OCI-LY1 (cell line): ENCODE measurements at regions not wholly inside any gene's neighbourhood (a gene's known extent, or its start where the extent isn't known, plus 50 kb on each side); places are given as distances from the start of the nearest gene placed in this dataset.

ENCODE experiments used
- H2AFZ ChIP-seq: fragments of 200-600 bp; sonication (generic), shearing (Covaris generic); 2 replicates; pipeline ENCODE4 v1.6.0; 2014; ENCODE audit warnings: antibody characterized with exemption, mild to moderate bottlenecking, low read length
- H3F3A ChIP-seq: fragments of 200-600 bp; sonication (generic), shearing (Covaris generic); 2 replicates; pipeline ENCODE4 v1.6.0; 2014; ENCODE audit warnings: mild to moderate bottlenecking, antibody characterized with exemption, low read length, moderate library complexity; ENCODE audit not compliant: insufficient read depth
- H3K27ac ChIP-seq: fragments of 200-600 bp; sonication (generic); 2 replicates; pipeline ENCODE4 v1.5.1; 2014; ENCODE audit warnings: low read length, mixed run types, mild to moderate bottlenecking, low read depth; ENCODE audit not compliant: poor library complexity, severe bottlenecking
- H3K27me3 ChIP-seq: fragments of 200-600 bp; sonication (generic); 2 replicates; pipeline ENCODE4 v1.6.0; 2014; ENCODE audit warnings: antibody characterized with exemption, mild to moderate bottlenecking, low read length, moderate library complexity; ENCODE audit not compliant: insufficient read depth
- H3K36me3 ChIP-seq: fragments of 200-600 bp; sonication (generic); 2 replicates; pipeline ENCODE4 v1.6.1; 2014; ENCODE audit warnings: mild to moderate bottlenecking, antibody characterized with exemption, low read length, moderate library complexity, mixed read lengths; ENCODE audit not compliant: insufficient read depth
- H3K4me1 ChIP-seq: fragments of 200-600 bp; sonication (generic); 2 replicates; pipeline ENCODE4 v1.5.1; 2014; ENCODE audit warnings: mild to moderate bottlenecking, low read length, moderate library complexity; ENCODE audit not compliant: insufficient read depth, severe bottlenecking
- H3K4me2 ChIP-seq: fragments of 200-600 bp; sonication (generic), shearing (Covaris generic); 2 replicates; pipeline ENCODE4 v1.6.1; 2014; ENCODE audit warnings: low read length
- H3K4me3 ChIP-seq: fragments of 200-600 bp; sonication (generic); 2 replicates; pipeline ENCODE4 v1.5.1; 2014; ENCODE audit warnings: low read length, low read depth, mild to moderate bottlenecking, mixed read lengths; ENCODE audit not compliant: poor library complexity, severe bottlenecking
- H3K79me2 ChIP-seq: fragments of 200-600 bp; shearing (Covaris generic); 2 replicates; pipeline ENCODE4 v1.6.1; 2016; ENCODE audit warnings: mixed run types, low read length, mixed read lengths; ENCODE audit not compliant: insufficient read depth
- H3K9ac ChIP-seq: fragments of 200-600 bp; sonication (generic), shearing (Covaris generic); 2 replicates; pipeline ENCODE4 v1.6.1; 2014; ENCODE audit warnings: mild to moderate bottlenecking, low read length, mixed read lengths
- H3K9me2 ChIP-seq: fragments of 200-600 bp; sonication (generic), shearing (Covaris generic); 2 replicates; pipeline ENCODE4 v1.6.1; 2014; ENCODE audit warnings: low read depth, mild to moderate bottlenecking, low read length, mixed read lengths
- H3K9me3 ChIP-seq: fragments of 200-600 bp; shearing (Covaris generic); 2 replicates; pipeline ENCODE4 v1.6.1; 2014; ENCODE audit warnings: low read length, mixed read lengths
- H4K20me1 ChIP-seq: fragments of 200-600 bp; sonication (generic), shearing (Covaris generic); 2 replicates; pipeline ENCODE4 v1.6.0; 2016; ENCODE audit warnings: mild to moderate bottlenecking, low read length; ENCODE audit not compliant: insufficient read depth
- EZH2 ChIP-seq: fragments of 200-600 bp; sonication (generic), shearing (Covaris generic); IDR thresholded peaks from 2 replicates; pipeline ENCODE4 v1.8.0; 2017; ENCODE audit warnings: borderline replicate concordance, mixed run types, mild to moderate bottlenecking, antibody characterized with exemption, low read length, moderate library complexity, mixed read lengths
- TF ChIP-seq, protein P1 (sequence below): fragments of 200-600 bp; sonication (generic), shearing (Covaris generic); IDR thresholded peaks from 2 replicates; pipeline ENCODE4 v1.5.1; 2017; ENCODE audit warnings: mild to moderate bottlenecking, antibody characterized with exemption, low read length, moderate library complexity, mixed read lengths

DNA sequence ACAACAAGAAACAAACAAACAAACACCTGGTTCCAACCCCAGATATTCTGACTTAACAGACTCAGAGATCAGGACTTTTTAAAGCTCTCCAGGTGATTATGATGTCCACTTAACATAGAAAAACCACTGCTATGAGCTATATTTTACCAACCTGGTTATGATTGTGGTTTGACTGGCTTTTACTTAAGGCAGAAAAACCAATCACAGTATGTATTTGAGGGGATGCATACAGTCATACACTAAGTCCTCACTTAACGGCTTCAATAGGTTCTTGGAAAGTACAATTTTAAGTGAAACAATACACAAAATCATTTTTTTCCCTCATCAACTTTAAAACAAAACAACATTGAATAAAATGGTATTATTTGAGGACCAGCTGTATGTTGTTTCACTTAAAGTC, 393.6 kb downstream of the ZEB2 start:
- H3K4me2 ChIP-seq, result no peak overlapping the region
- H3K4me1 ChIP-seq, result no peaks in the 10 kb centered on the region
- no peak overlapping the region for H3K9ac ChIP-seq
- no peaks in the 10 kb centered on the region for H3F3A ChIP-seq
- H4K20me1 ChIP-seq, result no peaks in the 10 kb centered on the region
- H3K36me3 ChIP-seq, result peaks cover 11% of the 10 kb centered on the region; the same call in 1 of the 2 replicates
- H3K4me3 ChIP-seq, result no peak overlapping the region
- H3K27me3 ChIP-seq, result no peaks in the 10 kb centered on the region
- TF ChIP-seq EZH2, result no peak
- TF ChIP-seq, protein P1, sequence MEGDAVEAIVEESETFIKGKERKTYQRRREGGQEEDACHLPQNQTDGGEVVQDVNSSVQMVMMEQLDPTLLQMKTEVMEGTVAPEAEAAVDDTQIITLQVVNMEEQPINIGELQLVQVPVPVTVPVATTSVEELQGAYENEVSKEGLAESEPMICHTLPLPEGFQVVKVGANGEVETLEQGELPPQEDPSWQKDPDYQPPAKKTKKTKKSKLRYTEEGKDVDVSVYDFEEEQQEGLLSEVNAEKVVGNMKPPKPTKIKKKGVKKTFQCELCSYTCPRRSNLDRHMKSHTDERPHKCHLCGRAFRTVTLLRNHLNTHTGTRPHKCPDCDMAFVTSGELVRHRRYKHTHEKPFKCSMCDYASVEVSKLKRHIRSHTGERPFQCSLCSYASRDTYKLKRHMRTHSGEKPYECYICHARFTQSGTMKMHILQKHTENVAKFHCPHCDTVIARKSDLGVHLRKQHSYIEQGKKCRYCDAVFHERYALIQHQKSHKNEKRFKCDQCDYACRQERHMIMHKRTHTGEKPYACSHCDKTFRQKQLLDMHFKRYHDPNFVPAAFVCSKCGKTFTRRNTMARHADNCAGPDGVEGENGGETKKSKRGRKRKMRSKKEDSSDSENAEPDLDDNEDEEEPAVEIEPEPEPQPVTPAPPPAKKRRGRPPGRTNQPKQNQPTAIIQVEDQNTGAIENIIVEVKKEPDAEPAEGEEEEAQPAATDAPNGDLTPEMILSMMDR, result no peak
- H3K79me2 ChIP-seq, result no peaks in the 10 kb centered on the region
- H3K9me3 ChIP-seq, result no peaks in the 10 kb centered on the region
- H2AFZ ChIP-seq, result no peak overlapping the region
- no peak overlapping the region for H3K27ac ChIP-seq
- H3K9me2 ChIP-seq, result no peaks in the 10 kb centered on the region

DNA sequence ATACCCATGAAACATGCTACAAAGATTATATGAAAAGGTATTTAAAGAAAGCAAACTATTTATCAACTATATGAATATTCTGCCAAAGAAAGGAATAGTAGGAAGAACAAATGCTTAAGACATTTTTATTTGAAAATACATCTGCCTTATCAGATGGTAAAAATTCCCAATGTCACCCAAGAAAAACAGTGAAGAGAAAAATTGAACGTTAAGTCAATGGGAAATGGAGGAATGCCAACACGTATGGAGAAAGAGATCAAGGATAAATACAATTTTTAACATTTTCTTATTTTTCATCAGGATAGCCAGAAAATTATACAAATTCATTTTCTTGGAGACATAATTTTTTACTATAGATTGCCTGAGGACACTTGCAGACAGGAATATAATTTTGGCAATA, 394.2 kb downstream of the ZEB2 start:
- TF ChIP-seq, protein P1, result no peak
- no peak for TF ChIP-seq EZH2

DNA sequence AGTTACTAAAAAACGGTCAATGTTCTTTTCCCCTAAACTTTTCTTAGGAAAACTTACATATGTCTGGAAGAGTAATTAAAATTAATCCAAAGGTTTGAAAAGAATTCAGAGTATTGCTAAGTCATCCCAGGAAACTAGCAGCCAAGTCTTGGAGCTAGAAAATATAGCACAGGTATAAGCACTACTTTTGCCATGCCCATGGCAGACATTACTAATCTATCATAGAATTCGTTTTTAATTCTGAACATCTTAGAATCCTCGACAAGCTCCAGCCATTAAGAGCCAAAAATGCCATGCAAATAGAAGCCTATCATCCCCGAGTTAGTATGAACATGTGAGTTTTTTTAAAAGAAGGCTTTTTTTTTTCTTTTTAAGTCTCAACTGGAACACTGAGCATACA, 395.0 kb downstream of the ZEB2 start:
- Histone ChIP-seq H3K79me2 (no peaks in the 10 kb centered on the region), H2AFZ (no peak overlapping the region), H3K27me3 (no peaks in the 10 kb centered on the region), H3K9ac (no peak overlapping the region), H3K4me2 (no peak overlapping the region), H3K27ac (no peak overlapping the region), H3K9me3 (no peaks in the 10 kb centered on the region), H3K4me3 (no peak overlapping the region), H3K36me3 (peaks cover 11% of the 10 kb centered on the region; the same call in 1 of the 2 replicates), H4K20me1 (no peaks in the 10 kb centered on the region), H3F3A (no peaks in the 10 kb centered on the region), H3K4me1 (no peaks in the 10 kb centered on the region), H3K9me2 (no peaks in the 10 kb centered on the region)
- TF ChIP-seq, protein P1, result no peak
- TF ChIP-seq EZH2, result no peak

More for the DNA sequence above, 394.2 kb downstream of the ZEB2 start:
- Histone ChIP-seq H3K4me2 (no peak overlapping the region), H3F3A (no peaks in the 10 kb centered on the region), H2AFZ (no peak overlapping the region), H3K36me3 (peaks cover 11% of the 10 kb centered on the region; the same call in 1 of the 2 replicates), H3K9ac (no peak overlapping the region), H3K79me2 (no peaks in the 10 kb centered on the region), H3K4me1 (no peaks in the 10 kb centered on the region), H4K20me1 (no peaks in the 10 kb centered on the region), H3K27ac (no peak overlapping the region), H3K9me2 (no peaks in the 10 kb centered on the region), H3K9me3 (no peaks in the 10 kb centered on the region), H3K27me3 (no peaks in the 10 kb centered on the region), H3K4me3 (no peak overlapping the region)
